Cardiac muscle cell (in vitro differentiated cells and primary cell): ENCODE measurements at regions not wholly inside any gene's neighbourhood (a gene's known extent, or its start where the extent isn't known, plus 50 kb on each side); places are given as distances from the start of the nearest gene placed in this dataset.

Source experiments
- DNase-seq, 2 donors: peaks; one replicate each; pipeline versions ENCODE4 v3.0.0 to v3.0.0-alpha.2; 2010 to 2017; ENCODE audit warnings: low read depth in 1 of 2, low spot score in 1 of 2
- H3K27ac ChIP-seq: fragments of 200-600 bp; sonication (generic); 2 replicates; pipeline ENCODE4 v1.5.1; 2016
- H3K27me3 ChIP-seq: fragments of 200-600 bp; sonication (generic); 2 replicates; pipeline ENCODE4 v1.6.0; 2016; ENCODE audit warnings: control low read depth
- H3K36me3 ChIP-seq: fragments of 200-600 bp; sonication (generic); 2 replicates; pipeline ENCODE4 v1.5.1; 2016; ENCODE audit warnings: control low read depth
- H3K4me1 ChIP-seq: fragments of 200-600 bp; sonication (generic); 2 replicates; pipeline ENCODE4 v1.8.1; 2017; ENCODE audit warnings: low read depth, mild to moderate bottlenecking, mixed run types
- H3K4me3 ChIP-seq: fragments of 200-600 bp; sonication (generic); 2 replicates; pipeline ENCODE4 v1.5.1; 2016; ENCODE audit warnings: mild to moderate bottlenecking
- H3K9me3 ChIP-seq: fragments of 200-600 bp; sonication (generic); 2 replicates; pipeline ENCODE4 v1.5.1; 2017; ENCODE audit warnings: low read depth, mild to moderate bottlenecking, control low read depth
- TF ChIP-seq, protein P1 (sequence below): IDR thresholded peaks from 2 replicates; pipeline ENCODE4 v1.5.1; 2012; ENCODE audit warnings: low read depth, mild to moderate bottlenecking, low read length

DNA sequence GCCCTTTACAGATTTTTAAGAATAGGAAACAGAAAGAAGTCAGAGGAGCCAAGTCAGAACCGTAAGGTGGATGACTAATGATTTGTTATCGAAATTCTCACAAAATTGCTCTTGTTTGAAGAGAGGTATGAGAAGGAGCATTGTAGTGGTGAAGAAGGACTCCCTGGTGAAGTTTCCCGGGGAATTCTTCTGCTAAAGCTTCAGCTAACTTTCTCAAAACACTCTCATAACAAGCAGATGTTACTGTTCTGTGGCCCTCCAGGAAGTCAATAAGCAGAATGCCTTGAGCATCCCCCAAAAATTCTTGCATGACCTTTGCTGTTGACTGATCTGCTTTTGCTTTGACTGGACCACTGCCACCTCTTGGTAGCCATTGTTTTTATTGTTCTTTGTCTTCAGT is 152.9 kb downstream of the HGF start:
- peak in 1 of 2 donors; percentile 76 for DNase-seq
- H3K4me3 ChIP-seq = no peak overlapping the region
- H3K4me1 ChIP-seq = no peaks in the 10 kb centered on the region
- no peaks in the 10 kb centered on the region for H3K36me3 ChIP-seq
- H3K27me3 ChIP-seq = no peaks in the 10 kb centered on the region
- TF ChIP-seq, protein P1, sequence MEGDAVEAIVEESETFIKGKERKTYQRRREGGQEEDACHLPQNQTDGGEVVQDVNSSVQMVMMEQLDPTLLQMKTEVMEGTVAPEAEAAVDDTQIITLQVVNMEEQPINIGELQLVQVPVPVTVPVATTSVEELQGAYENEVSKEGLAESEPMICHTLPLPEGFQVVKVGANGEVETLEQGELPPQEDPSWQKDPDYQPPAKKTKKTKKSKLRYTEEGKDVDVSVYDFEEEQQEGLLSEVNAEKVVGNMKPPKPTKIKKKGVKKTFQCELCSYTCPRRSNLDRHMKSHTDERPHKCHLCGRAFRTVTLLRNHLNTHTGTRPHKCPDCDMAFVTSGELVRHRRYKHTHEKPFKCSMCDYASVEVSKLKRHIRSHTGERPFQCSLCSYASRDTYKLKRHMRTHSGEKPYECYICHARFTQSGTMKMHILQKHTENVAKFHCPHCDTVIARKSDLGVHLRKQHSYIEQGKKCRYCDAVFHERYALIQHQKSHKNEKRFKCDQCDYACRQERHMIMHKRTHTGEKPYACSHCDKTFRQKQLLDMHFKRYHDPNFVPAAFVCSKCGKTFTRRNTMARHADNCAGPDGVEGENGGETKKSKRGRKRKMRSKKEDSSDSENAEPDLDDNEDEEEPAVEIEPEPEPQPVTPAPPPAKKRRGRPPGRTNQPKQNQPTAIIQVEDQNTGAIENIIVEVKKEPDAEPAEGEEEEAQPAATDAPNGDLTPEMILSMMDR = no peak
- H3K9me3 ChIP-seq = no peaks in the 10 kb centered on the region
- no peak overlapping the region for H3K27ac ChIP-seq

- TF ChIP-seq, protein P1 = no peak
Observed at GRCh38 chr7:81611805-81612204, 158.0 kb downstream of the HGF start.

DNA sequence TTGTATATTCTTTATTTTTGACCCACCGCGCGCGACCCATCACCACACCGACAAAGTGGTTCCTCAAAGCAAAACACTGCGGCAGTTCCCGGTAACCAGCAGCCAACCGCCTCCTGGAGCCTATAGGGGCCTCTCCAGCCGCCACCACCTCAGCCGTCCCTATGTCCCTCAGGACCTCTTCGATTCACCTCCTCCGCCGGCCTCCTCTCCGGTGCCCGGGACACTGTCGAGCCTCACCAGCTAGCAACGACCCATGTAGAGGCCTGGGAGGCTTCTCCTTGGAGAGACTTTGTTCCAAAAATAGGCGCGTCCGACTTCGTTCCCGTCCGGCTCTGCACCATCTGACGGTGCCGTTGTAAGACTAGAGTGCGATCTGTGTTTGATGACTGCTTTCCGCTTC is 158.8 kb downstream of the HGF start:
- TF ChIP-seq, protein P1 = no peak
- DNase-seq = no peak
- no peaks in the 10 kb centered on the region for H3K27me3 ChIP-seq
- no peaks in the 10 kb centered on the region for H3K36me3 ChIP-seq
- no peak overlapping the region for H3K27ac ChIP-seq
- H3K4me1 ChIP-seq = no peaks in the 10 kb centered on the region
- H3K4me3 ChIP-seq = no peak overlapping the region
- no peaks in the 10 kb centered on the region for H3K9me3 ChIP-seq

More at GRCh38 chr7:81611805-81612204, 158.0 kb downstream of the HGF start:
- Histone ChIP-seq H3K27ac (no peak overlapping the region), H3K36me3 (no peaks in the 10 kb centered on the region), H3K4me3 (no peak overlapping the region), H3K9me3 (no peaks in the 10 kb centered on the region), H3K4me1 (no peaks in the 10 kb centered on the region), H3K27me3 (no peaks in the 10 kb centered on the region)
- DNase-seq = no peak

DNA sequence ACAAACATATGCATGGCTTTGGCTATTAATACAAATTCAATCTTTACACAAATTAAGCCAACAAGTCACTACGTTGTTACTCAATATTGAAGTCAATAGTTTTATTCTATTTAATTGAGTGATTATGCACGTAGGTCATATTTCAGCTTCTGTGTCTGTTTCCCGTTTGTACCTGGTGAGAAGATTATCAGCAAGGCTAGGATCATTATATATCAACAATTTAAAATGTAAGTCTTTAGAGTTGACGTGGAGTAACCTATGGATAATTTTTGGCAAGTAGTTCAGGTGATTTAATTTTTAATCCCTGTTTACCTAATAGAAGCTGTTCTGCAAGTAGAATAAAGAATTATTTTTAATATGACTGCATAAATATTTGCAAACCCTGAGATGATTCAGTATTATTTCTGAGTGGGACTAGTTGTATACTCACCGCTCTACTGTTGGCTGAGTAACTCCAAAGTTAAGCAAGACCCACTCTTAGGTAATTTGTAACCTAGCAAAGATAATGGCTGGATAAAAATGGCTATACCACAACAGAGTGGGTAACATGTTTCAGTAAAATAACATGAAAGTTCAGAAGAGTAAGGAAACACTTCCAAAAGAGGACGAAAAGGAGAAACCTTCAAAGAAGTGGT is 161.0 kb downstream of the HGF start:
- H3K27ac ChIP-seq = no peak overlapping the region
- no peaks in the 10 kb centered on the region for H3K36me3 ChIP-seq
- H3K27me3 ChIP-seq = no peaks in the 10 kb centered on the region
- H3K4me3 ChIP-seq = no peak overlapping the region
- no peaks in the 10 kb centered on the region for H3K9me3 ChIP-seq
- TF ChIP-seq, protein P1 = no peak
- no peaks in the 10 kb centered on the region for H3K4me1 ChIP-seq
- peak in 1 of 2 donors; percentile 65 for DNase-seq

GRCh38 chr7:81607987-81608386 is 161.9 kb downstream of the HGF start:
- TF ChIP-seq, protein P1 = no peak
- no peak overlapping the region for H3K4me3 ChIP-seq
- no peaks in the 10 kb centered on the region for H3K27me3 ChIP-seq
- H3K9me3 ChIP-seq = no peaks in the 10 kb centered on the region
- DNase-seq = no peak
- no peak overlapping the region for H3K27ac ChIP-seq
- H3K4me1 ChIP-seq = no peaks in the 10 kb centered on the region
- no peaks in the 10 kb centered on the region for H3K36me3 ChIP-seq
